ENCODE measurements at regions not wholly inside any gene's neighbourhood (a gene's known extent, or its start where the extent isn't known, plus 50 kb on each side); places are given as distances from the start of the nearest gene placed in this dataset.
"Not testable (repeated sequence)": the region's sequence is repeated elsewhere in the genome, so short reads cannot be mapped to it uniquely, and the experiment has no call there.

DNA sequence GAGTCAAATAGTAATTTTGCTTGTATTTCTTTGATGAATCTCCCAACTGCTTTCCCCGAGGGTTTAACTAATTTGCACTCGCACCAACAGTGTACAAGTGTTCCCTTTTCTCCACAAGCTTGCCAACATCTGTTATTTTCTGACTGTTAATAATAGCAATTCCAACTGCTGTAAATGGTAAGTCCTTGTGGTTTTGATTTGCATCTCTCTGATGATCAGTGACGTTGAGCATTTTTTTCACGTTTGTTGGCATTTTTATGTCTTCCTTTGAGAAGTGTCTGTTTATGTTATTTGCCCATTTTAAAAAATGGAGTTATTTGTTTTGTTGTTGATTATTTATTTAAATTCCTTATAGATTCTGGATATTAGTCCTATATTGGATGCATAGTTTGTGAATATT is 399.8 kb upstream of the MAN1A1 start:
- 59 to 72% (median 68%) methylated on average over 4 of the region's 4 CpGs for WGBS, 4 donors
- intact Hi-C loops (cut with DNase I) = loop anchor here in 2 of 10 donors (10.0 kb wide), 2 partner anchors 225 to 395 kb away; no protein-coding TSS in a partner anchor
- ATAC-seq (no peak), DNase-seq (no peak)
- no peak for TF ChIP-seq POLR2A (IDR thresholded peaks at IDR 0.05)
- TF ChIP-seq, protein P1, sequence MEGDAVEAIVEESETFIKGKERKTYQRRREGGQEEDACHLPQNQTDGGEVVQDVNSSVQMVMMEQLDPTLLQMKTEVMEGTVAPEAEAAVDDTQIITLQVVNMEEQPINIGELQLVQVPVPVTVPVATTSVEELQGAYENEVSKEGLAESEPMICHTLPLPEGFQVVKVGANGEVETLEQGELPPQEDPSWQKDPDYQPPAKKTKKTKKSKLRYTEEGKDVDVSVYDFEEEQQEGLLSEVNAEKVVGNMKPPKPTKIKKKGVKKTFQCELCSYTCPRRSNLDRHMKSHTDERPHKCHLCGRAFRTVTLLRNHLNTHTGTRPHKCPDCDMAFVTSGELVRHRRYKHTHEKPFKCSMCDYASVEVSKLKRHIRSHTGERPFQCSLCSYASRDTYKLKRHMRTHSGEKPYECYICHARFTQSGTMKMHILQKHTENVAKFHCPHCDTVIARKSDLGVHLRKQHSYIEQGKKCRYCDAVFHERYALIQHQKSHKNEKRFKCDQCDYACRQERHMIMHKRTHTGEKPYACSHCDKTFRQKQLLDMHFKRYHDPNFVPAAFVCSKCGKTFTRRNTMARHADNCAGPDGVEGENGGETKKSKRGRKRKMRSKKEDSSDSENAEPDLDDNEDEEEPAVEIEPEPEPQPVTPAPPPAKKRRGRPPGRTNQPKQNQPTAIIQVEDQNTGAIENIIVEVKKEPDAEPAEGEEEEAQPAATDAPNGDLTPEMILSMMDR (IDR thresholded peaks at IDR 0.05) = no peak
- Histone ChIP-seq H3K4me3 (no peak overlapping the region), H3K27me3 (no peaks in the 10 kb centered on the region), H3K9me3 (peaks cover 0 to 16% (median 0%) of the 10 kb centered on the region in 12 donors), H3K4me1 (no peaks in the 10 kb centered on the region), H3K36me3 (no peaks in the 10 kb centered on the region), H3K27ac (no peak overlapping the region)

DNA sequence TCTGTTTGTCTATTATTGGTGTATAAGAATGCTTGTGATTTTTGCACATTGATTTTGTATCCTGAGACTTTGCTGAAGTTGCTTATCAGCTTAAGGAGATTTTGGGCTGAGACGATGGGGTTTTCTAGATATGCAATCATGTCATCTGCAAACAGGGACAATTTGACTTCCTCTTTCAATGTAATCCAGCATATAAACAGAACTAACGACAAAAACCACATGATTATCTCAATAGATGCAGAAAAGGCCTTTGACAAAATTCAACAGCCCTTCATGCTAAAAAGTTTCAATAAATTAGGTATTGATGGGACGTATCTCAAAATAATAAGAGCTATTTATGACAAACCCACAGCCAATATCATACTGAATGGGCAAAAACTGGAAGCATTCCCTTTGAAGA is 399.0 kb upstream of the MAN1A1 start:
- WGBS, 4 donors = 69 to 83% (median 73%) methylated on average over 3 of the region's 3 CpGs

DNA sequence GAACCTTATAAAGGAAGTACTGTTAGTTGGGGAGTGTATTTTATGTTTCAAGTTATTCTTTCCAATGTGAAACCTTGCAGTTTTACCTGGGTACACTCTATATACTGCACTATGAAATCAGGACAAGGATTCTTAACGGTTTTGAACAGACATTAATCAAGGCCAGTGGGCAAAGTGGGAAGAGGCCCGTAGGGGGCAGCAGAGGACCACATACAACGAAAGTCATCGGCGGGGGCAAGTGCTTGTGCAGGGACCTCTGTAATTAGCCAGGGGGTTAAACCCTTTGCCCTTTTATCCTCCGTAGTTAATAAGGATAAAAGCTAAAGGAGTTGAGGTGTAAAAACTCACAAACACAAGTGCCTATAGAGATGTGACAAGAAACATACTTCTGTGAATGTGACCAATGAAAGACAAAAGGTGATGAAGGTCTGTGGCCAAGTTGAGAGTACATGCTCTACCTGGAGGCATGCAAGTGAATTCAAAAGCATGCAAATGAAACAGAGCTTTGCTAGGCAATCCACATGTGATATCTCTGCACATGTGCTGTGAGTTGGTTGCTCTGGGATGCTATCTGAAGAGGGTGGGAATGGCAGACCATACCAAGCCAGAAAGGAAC is 392.7 kb upstream of the MAN1A1 start:
- WGBS, 4 donors = 6 to 15% (median 12%) methylated on average over 6 of the region's 6 CpGs
- DNase-seq (peak; percentile 30 to 70 (median 40)), ATAC-seq (peak in 3 of 4 donors; percentile 50 to 63 (median 61))
- Histone ChIP-seq H3K9me3 (no peaks in the 10 kb centered on the region), H3K36me3 (no peaks in the 10 kb centered on the region), H3K27ac (no peak overlapping the region), H3K27me3 (no peaks in the 10 kb centered on the region), H3K4me3 (no peak overlapping the region), H3K4me1 (no peaks in the 10 kb centered on the region)
- intact Hi-C loops (cut with DNase I) = loop anchor here in 2 of 10 donors (5.0 to 10.0 kb wide), 3 partner anchors 233 to 387 kb away; no protein-coding TSS in a partner anchor
- TF ChIP-seq, protein P1 (IDR thresholded peaks at IDR 0.05) = peak; percentile 55 to 85 (median 78)
- TF ChIP-seq POLR2A (IDR thresholded peaks at IDR 0.05) = no peak

More for the DNA sequence above, 399.0 kb upstream of the MAN1A1 start:
- not testable (repeated sequence) for H3K4me1 ChIP-seq, H3K4me3 ChIP-seq, H3K27ac ChIP-seq, H3K36me3 ChIP-seq, DNase-seq, ATAC-seq, H3K27me3 ChIP-seq
- H3K9me3 ChIP-seq = peaks cover 0 to 16% (median 0%) of the 10 kb centered on the region in 12 donors
- intact Hi-C loops (cut with DNase I) = loop anchor here in 2 of 10 donors (10.0 kb wide), 2 partner anchors 226 to 394 kb away; no protein-coding TSS in a partner anchor

DNA sequence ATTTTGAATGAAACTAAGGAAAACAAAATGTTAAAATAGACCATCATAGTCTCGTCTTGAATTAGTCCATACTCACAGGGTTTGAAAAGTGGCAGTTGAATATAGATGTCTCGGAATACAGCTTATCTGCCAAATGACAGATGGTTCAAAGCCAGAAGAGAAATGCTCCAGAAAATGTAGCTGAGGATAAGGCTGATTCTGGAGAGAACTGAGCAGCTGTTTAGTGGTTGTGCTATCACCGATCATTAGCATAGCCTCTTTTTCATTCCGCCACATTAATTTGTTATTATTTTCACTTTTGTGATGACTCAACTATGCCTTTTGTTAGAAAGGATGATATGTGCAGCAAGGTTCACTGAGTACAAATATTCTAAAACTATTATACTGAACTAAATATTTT is 390.2 kb upstream of the MAN1A1 start:
- no peak for DNase-seq
- Histone ChIP-seq H3K27me3 (no peaks in the 10 kb centered on the region), H3K9me3 (no peaks in the 10 kb centered on the region), H3K4me1 (no peaks in the 10 kb centered on the region), H3K27ac (no peak overlapping the region), H3K4me3 (no peak overlapping the region), H3K36me3 (no peaks in the 10 kb centered on the region)
- ATAC-seq = no peak
- no peak for TF ChIP-seq POLR2A (IDR thresholded peaks at IDR 0.05)
- TF ChIP-seq, protein P1 (IDR thresholded peaks at IDR 0.05) = no peak
- WGBS, 4 donors = 74 to 81% (median 74%) methylated on average over 4 of the region's 4 CpGs
- intact Hi-C loops (cut with DNase I) = loop anchor here in 3 of 10 donors (5.0 to 10.0 kb wide), 5 partner anchors 235 to 595 kb away; no protein-coding TSS in a partner anchor

Measured in heart left ventricle (tissue), 16 donors.